ENCODE measurements at regions not wholly inside any gene's neighbourhood (a gene's known extent, or its start where the extent isn't known, plus 50 kb on each side); places are given as distances from the start of the nearest gene placed in this dataset.

- no peak overlapping the region for H3K4me3 ChIP-seq (ENCODE audit: low read length)
- no peak for TF ChIP-seq CTCF (conservative IDR thresholded peaks at IDR 0.05; ENCODE audit: low read length)
- no peak for DNase-seq (ENCODE audit: low read depth)
Measured at GRCh38 chr12:60935981-60936761, 1324.0 kb upstream of the USP15 start.

- no peak for DNase-seq (ENCODE audit: low read depth)
- H3K4me3 ChIP-seq (ENCODE audit: low read length): no peak overlapping the region
- no peak for TF ChIP-seq CTCF (conservative IDR thresholded peaks at IDR 0.05; ENCODE audit: low read length)
Measured at GRCh38 chr12:60947533-60947932, 1312.7 kb upstream of the USP15 start.

- TF ChIP-seq CTCF (conservative IDR thresholded peaks at IDR 0.05; ENCODE audit: low read length): no peak
- H3K4me3 ChIP-seq (ENCODE audit: low read length): no peak overlapping the region
- DNase-seq (ENCODE audit: low read depth): no peak
Measured at GRCh38 chr12:60967128-60967527, 1293.1 kb upstream of the USP15 start.

- TF ChIP-seq CTCF (conservative IDR thresholded peaks at IDR 0.05; ENCODE audit: low read length): no peak
- no peak for DNase-seq (ENCODE audit: low read depth)
- no peak overlapping the region for H3K4me3 ChIP-seq (ENCODE audit: low read length)
Measured at GRCh38 chr12:60977966-60978365, 1282.2 kb upstream of the USP15 start.

GRCh38 chr12:60980558-60980957 is 1279.6 kb upstream of the USP15 start:
- TF ChIP-seq CTCF (conservative IDR thresholded peaks at IDR 0.05; ENCODE audit: low read length): no peak
- DNase-seq (ENCODE audit: low read depth): no peak

GRCh38 chr12:60981473-60981872 is 1278.7 kb upstream of the USP15 start:
- no peak overlapping the region for H3K4me3 ChIP-seq (ENCODE audit: low read length)
- TF ChIP-seq CTCF (conservative IDR thresholded peaks at IDR 0.05; ENCODE audit: low read length): no peak
- DNase-seq (ENCODE audit: low read depth): no peak

More at GRCh38 chr12:60980558-60980957, 1279.6 kb upstream of the USP15 start:
- H3K4me3 ChIP-seq (ENCODE audit: low read length): no peak overlapping the region

- no peak overlapping the region for H3K4me3 ChIP-seq (ENCODE audit: low read length)
- no peak for TF ChIP-seq CTCF (conservative IDR thresholded peaks at IDR 0.05; ENCODE audit: low read length)
Measured at GRCh38 chr12:60992087-60992486, 1268.1 kb upstream of the USP15 start.

More at GRCh38 chr12:60992087-60992486, 1268.1 kb upstream of the USP15 start:
- no peak for DNase-seq (ENCODE audit: low read depth)
